ENCODE measurements at regions not wholly inside any gene's neighbourhood (a gene's known extent, or its start where the extent isn't known, plus 50 kb on each side); places are given as distances from the start of the nearest gene placed in this dataset.

DNA sequence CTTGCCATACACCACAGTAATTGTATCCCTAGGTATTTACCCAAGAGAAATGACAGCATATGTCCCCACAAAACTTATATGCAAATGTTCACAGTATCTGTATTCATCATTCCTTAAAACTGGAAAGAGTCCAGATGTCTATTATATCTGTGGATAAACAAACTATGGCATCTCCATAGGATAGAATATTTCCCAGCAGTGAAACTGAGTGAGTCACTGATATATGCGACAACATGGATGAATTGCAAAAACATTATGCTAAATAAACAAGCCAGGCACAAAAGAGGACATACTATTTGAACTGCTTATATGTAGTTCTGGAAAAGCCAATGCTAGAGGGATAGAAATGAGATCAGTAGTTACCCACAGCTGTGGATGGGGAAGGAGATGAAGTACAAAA is 359.4 kb upstream of the DSEL start:
- Histone ChIP-seq H3K27ac (no peak overlapping the region), H3K27me3 (no peaks in the 10 kb centered on the region), H3K9me3 (no peaks in the 10 kb centered on the region), H3K4me3 (no peak overlapping the region), H3K4me1 (no peaks in the 10 kb centered on the region), H3K36me3 (no peaks in the 10 kb centered on the region)
- TF ChIP-seq, protein P1, sequence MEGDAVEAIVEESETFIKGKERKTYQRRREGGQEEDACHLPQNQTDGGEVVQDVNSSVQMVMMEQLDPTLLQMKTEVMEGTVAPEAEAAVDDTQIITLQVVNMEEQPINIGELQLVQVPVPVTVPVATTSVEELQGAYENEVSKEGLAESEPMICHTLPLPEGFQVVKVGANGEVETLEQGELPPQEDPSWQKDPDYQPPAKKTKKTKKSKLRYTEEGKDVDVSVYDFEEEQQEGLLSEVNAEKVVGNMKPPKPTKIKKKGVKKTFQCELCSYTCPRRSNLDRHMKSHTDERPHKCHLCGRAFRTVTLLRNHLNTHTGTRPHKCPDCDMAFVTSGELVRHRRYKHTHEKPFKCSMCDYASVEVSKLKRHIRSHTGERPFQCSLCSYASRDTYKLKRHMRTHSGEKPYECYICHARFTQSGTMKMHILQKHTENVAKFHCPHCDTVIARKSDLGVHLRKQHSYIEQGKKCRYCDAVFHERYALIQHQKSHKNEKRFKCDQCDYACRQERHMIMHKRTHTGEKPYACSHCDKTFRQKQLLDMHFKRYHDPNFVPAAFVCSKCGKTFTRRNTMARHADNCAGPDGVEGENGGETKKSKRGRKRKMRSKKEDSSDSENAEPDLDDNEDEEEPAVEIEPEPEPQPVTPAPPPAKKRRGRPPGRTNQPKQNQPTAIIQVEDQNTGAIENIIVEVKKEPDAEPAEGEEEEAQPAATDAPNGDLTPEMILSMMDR (IDR thresholded peaks at IDR 0.05): no peak
- ATAC-seq: no peak
- WGBS, 2 donors (ENCODE audit: low coverage in 1 of 2): 43 to 67% methylated on average over 1 of the region's 1 CpG

DNA sequence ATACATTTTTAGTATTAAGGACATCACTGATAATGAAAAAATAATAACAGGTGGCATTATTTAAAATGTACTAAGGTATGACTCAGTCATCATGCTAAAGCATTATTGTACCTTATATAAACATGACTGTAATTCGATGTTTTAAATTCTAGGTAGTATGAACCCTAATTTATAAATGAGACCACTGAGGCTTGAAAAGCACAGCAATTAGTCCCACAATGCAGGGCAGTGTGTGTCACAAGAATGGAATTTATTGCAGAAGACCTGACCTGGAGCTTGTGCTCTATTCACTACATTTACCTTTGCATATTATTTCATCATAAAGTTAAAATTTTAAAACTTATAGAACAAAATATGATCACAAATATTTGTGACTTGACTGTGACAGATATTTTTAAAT is 358.5 kb upstream of the DSEL start:
- Histone ChIP-seq H3K27ac (no peak overlapping the region), H3K36me3 (no peaks in the 10 kb centered on the region), H3K4me1 (no peaks in the 10 kb centered on the region), H3K27me3 (no peaks in the 10 kb centered on the region), H3K4me3 (no peak overlapping the region), H3K9me3 (no peaks in the 10 kb centered on the region)
- TF ChIP-seq POLR2AphosphoS5 (IDR thresholded peaks at IDR 0.05): no peak
- TF ChIP-seq EP300 (IDR thresholded peaks at IDR 0.05): no peak
- TF ChIP-seq, protein P1 (IDR thresholded peaks at IDR 0.05): no peak
- no peak for TF ChIP-seq POLR2A (IDR thresholded peaks at IDR 0.05)
- WGBS, 2 donors (ENCODE audit: low coverage in 1 of 2): 93 to 100% methylated on average over 1 of the region's 1 CpG
- no peak for ATAC-seq

DNA sequence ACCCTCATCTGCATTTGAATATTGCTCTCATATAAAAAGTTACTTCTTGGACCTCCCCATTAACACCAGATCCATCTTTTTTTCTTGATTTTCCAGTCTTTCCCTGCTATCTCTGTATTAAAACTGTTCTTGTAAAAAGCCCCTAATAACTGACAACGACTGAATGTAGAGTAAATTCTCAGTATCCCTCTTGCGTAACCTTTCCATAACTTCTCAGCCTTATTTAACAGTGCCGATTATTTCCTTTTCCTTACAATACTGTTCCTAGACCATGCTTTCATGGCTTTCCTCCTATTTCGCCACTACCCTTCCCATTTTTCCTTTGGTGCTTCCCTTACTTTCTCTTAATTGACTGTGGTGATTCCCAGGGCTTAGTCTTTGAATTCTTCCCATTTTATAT is 348.9 kb upstream of the DSEL start:
- no peaks in the 10 kb centered on the region for H3K36me3 ChIP-seq
- H3K27me3 ChIP-seq: no peaks in the 10 kb centered on the region
- 82 to 94% methylated on average over 4 of the region's 4 CpGs for WGBS, 2 donors (ENCODE audit: low coverage in 1 of 2)
- H3K27ac ChIP-seq: no peak overlapping the region
- H3K4me3 ChIP-seq: no peak overlapping the region
- TF ChIP-seq EP300 (IDR thresholded peaks at IDR 0.05) (no peak), POLR2A (IDR thresholded peaks at IDR 0.05) (no peak), POLR2AphosphoS5 (IDR thresholded peaks at IDR 0.05) (no peak)
- TF ChIP-seq, protein P1 (IDR thresholded peaks at IDR 0.05): no peak
- H3K4me1 ChIP-seq: no peaks in the 10 kb centered on the region
- no peak for ATAC-seq
- no peaks in the 10 kb centered on the region for H3K9me3 ChIP-seq

DNA sequence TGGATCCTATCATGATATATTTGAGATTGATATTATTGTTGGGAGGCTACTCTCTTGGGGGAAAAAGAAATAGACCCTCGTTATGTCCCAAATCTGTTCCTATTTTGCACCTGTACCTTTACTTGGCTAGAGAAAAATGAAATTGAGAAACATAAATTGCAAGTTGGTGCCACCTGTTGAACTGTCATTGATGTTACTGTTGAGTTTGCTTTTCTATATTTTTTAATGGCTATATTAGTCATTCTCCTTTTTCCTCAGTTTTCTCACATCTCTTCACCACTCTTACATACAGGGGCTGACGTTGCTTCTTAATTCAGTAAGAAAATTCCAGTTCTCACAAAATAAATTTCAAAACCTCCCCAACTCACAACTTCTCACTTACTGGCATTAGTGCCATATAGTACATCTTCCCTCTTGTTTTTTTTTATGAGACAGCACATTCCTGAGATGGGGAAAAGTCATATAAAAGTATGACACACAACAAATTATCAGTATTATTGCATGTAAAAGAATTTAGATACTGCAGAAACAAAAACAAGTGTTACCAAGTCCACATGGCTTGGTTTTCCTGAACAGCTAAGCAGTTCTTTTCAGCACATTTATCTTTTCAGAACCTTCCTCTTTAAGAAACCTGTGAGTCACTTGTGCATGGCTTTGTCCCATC is 348.3 kb upstream of the DSEL start:
- H3K9me3 ChIP-seq: no peaks in the 10 kb centered on the region
- WGBS, 2 donors (ENCODE audit: low coverage in 1 of 2): 66 to 68% methylated on average over 2 of the region's 2 CpGs
- TF ChIP-seq POLR2AphosphoS5 (IDR thresholded peaks at IDR 0.05) (no peak), EP300 (IDR thresholded peaks at IDR 0.05) (no peak), POLR2A (IDR thresholded peaks at IDR 0.05) (no peak)
- TF ChIP-seq, protein P1 (IDR thresholded peaks at IDR 0.05): no peak
- no peaks in the 10 kb centered on the region for H3K4me1 ChIP-seq
- H3K27ac ChIP-seq: no peak overlapping the region
- no peak overlapping the region for H3K4me3 ChIP-seq
- no peaks in the 10 kb centered on the region for H3K36me3 ChIP-seq
- no peak for ATAC-seq
- H3K27me3 ChIP-seq: no peaks in the 10 kb centered on the region

DNA sequence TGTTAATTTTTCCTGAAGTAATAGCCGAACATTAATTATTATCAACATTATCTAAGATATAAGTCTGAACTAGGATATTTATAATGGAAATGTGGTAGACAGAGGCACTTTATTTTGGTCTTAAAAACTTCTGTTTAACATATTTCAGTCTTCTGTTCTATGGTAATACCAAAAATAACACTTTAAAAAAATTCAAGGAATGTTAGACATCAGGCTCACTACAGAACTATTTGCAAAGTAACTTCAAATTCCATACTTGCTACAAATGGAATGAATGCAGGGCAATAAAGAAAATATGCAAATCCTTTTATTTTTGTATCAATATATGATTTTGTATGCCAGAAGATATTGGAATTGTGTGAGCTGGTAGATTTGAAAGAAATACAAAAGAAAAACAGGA is 345.5 kb upstream of the DSEL start:
- Histone ChIP-seq H3K9me3 (no peaks in the 10 kb centered on the region), H3K27me3 (no peaks in the 10 kb centered on the region), H3K27ac (no peak overlapping the region), H3K36me3 (no peaks in the 10 kb centered on the region), H3K4me3 (no peak overlapping the region), H3K4me1 (no peaks in the 10 kb centered on the region)
- TF ChIP-seq POLR2AphosphoS5 (IDR thresholded peaks at IDR 0.05) (no peak), EP300 (IDR thresholded peaks at IDR 0.05) (no peak), POLR2A (IDR thresholded peaks at IDR 0.05) (no peak)
- TF ChIP-seq, protein P1 (IDR thresholded peaks at IDR 0.05): no peak
- 79 to 100% methylated on average over 1 of the region's 1 CpG for WGBS, 2 donors (ENCODE audit: low coverage in 1 of 2)
- ATAC-seq: no peak
